H1 (cell line): ENCODE measurements at regions not wholly inside any gene's neighbourhood (a gene's known extent, or its start where the extent isn't known, plus 50 kb on each side); places are given as distances from the start of the nearest gene placed in this dataset.

Experiments used
- JUN ChIP-seq: IDR thresholded peaks from 2 replicates; pipeline ENCODE4 v1.6.1; 2011; ENCODE audit warnings: low read depth, mild to moderate bottlenecking, improper control_type of control experiment, low read length
- JUND ChIP-seq: IDR thresholded peaks from 2 replicates; pipeline ENCODE4 v1.6.1; 2011; ENCODE audit warnings: mild to moderate bottlenecking, improper control_type of control experiment, low read length
- SIN3A ChIP-seq, 2 experiments: IDR thresholded peaks in 1 of 2; conservative IDR thresholded peaks in 1 of 2; 2 replicates each; pipeline ENCODE4 v1.6.1; 2011 to 2012; ENCODE audit warnings: low read length in 2 of 2, improper control_type of control experiment in 1 of 2, low read depth in 1 of 2, mild to moderate bottlenecking in 1 of 2
- ZNF274 ChIP-seq: IDR thresholded peaks from 2 replicates; pipeline ENCODE4 v1.7.0; 2012; ENCODE audit warnings: low read length, borderline replicate concordance; ENCODE audit errors: extremely low read depth

- TF ChIP-seq ZNF274 (no peak), JUND (no peak), JUN (no peak), SIN3A (conservative IDR thresholded peaks at IDR 0.05 in 1 of 2, IDR thresholded peaks at IDR 0.05 in 1 of 2; ENCODE audit: low read depth in 1 of 2, low read length in 2 of 2) (no peak)
Measured at GRCh38 chr1:244226435-244226834, 175.4 kb downstream of the ZBTB18 start.
